ENCODE measurements at regions not wholly inside any gene's neighbourhood (a gene's known extent, or its start where the extent isn't known, plus 50 kb on each side); places are given as distances from the start of the nearest gene placed in this dataset.
"Not testable (repeated sequence)": the region's sequence is repeated elsewhere in the genome, so short reads cannot be mapped to it uniquely, and the experiment has no call there.

DNA sequence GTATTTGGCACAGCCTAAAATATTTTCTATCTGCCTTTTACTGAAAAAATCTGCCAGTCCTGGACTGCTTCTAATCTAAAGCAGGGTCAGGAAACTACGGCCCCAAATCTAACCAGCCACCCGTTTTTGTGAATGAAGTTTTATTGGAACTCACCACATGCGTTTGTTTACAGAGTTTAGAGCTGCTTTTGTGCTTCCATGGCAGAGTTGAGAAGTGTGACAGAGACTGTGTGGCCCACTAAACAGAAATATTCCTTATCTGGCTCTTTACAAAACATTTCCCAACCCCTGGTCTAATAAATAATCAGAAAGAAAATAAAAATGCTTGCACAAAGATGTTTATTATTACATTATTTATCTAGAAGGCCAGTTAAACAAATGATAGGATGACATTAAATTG, 110.2 kb downstream of the COPRS start:
- DNase-seq (ENCODE audit: low read depth) = no peak

DNA sequence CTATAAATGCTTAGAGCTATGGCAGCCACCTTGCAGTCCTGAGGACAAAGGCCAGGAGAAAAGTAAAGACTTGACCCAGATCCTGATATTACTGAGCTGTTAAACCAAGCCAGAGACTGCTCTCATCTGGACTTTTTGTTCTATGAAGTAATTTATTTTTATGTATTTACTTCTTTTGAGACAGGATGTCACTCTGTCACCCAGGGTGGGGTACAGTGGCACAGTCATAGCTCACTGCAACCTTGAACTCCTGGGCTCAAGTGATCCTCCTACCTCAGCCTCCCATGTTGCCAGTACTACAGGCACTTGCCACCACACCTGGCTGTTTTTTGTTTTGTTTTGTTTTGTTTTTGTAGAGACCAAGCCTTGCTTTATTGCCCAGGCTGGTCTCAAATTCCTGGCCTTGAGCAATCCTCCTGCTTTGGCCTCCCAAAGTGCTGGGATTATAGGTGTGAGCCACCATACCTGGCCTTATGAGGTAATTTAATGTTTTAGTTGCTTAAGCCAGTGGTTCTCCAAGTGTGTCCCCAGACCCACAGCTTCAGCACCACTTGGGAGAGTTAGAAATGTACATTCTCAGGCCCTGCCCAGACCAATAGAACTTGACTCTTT, 112.1 kb downstream of the COPRS start:
- DNase-seq (ENCODE audit: low read depth) = no peak

DNA sequence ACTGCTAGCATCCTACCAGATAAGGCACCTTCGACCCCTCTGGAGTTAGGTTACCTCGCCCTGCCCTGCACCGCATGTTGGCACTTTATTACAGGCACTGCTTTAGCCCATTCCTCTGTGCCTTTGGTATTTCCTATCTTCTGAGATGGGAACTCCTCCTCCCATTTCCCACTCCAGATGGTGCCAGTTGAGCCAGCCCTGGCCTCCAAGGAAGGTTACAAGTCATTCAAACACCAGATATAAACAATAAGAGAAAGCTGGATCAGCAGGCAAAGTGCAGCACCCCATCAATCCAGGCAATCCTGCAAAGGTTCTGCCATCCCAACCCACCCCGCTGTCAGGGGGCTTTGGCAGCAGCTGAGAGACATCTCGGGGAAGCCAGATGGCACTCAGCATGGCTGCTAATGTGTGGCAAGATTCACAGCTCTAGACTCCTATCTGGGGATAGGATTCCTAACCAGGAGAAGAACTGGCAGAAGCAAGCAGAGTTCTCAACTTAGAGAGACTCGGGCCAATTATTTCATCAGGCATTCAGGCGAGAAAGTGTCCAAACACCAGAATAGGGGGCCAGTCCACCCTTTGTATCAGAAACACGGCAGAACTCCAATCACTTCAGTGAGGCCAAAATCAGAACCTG, 113.0 kb downstream of the COPRS start:
- DNase-seq (ENCODE audit: low read depth) = no peak

GRCh38 chr17:31744511-31744951, 114.5 kb downstream of the COPRS start:
- DNase-seq (ENCODE audit: low read depth) = no peak

DNA sequence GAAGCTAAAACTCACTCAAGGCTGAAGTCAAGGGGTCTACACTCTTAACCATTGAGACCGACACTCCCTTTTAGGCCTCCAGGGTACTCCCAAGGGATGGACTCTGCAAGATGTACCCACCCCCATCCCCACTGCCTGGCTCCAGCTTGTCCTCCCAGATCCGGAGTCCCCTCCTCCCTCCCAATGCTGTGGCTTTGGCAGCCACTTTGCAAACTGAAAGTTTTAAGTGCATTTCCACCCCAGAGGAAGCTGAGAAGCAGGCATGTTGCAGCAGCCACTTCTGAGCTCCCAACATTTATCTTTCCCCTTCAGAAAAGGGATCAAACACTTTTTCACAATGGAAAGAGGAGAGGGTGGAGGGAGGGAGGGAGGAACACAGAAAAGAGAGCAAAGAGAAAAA, 115.2 kb downstream of the COPRS start:
- no peak for DNase-seq (ENCODE audit: low read depth)

GRCh38 chr17:31741371-31741770, 117.7 kb downstream of the COPRS start:
- DNase-seq (ENCODE audit: low read depth) = no peak

DNA sequence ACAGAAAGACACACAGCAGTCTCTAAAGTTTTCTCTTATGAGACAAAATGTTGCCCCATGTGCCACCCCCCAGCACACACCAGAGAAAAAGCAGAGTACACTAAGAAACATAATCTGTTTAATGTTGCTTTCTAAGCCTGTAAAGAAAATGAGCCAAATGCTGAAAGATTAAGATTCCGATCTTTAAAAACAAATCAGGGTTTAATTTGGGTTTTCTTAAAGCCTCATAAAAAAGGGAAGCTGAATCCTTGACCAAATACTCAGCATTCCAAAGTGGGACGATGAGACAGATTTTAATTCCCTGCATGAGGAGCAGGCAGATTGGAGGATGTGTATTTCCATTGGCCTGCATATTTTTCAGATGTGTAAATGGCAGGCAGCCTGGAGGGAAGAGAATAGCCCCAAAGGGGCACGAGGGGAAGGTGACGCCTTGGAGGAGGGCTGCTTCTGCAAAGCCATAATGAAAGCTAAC, 118.4 kb downstream of the COPRS start:
- peak; percentile 98 for DNase-seq (ENCODE audit: low read depth)

- peak; percentile 76 for DNase-seq (ENCODE audit: low read depth)
Observed at GRCh38 chr17:31738996-31739699, 119.9 kb downstream of the COPRS start.

- no peak for DNase-seq (ENCODE audit: low read depth)
Observed at GRCh38 chr17:31738488-31738887, 120.6 kb downstream of the COPRS start.

GRCh38 chr17:31738067-31738466, 121.0 kb downstream of the COPRS start:
- no peak for DNase-seq (ENCODE audit: low read depth)

DNA sequence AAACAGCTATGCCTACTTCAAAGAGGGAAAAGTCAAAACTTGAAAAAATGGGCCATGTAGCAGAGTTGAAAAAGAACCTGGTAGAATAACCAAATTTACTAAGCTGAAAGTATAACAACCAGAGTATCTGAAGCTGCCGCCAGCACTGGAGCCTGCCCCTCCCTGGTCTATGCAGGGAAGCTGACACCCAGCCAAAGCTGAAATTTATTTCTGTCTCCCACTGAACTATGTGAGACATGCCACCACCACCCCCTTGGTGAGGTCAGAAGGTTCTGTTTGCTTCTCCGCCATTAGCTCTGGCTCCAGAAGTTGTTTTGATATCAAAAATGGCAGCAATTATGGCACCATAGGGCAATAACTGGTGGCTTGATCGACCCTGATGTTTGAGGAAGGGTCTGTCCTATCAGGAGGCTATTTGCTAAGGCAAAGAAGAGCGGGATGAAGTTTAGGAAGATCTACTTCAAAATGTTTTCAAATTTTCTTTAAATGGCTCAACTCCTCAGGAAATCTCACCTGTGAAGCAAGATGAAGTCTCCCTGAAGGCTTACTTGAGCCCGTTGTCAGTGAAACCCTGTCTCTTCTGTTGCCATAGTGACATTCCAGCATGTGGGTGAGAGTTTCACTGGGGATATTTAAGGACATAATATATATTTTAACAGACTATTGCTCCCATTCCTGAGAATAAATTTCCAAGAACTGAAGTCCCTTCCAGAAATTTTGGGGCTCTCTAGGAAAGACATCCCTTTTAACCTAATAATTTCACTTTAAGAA, 122.0 kb downstream of the COPRS start:
- no peak for DNase-seq (ENCODE audit: low read depth)

DNA sequence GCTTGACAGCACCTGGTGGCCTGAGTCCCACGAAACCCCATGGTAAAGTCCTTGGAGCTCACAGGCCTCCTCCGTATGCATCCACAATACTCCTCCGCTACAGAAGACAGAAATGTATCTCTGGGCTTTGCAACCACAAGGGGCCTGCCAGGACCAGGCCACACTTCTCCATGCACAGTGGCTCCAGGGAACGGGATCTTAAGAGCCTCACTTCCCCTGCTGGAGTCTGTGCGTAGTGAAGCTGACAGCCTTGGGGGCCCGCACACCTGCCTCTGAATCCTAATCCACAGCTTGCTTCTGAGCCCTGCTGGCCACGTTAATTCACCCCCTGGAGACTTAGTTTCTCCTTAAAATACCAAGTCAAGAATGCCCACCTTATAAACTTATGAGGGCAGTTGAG, 125.7 kb downstream of the COPRS start:
- DNase-seq (ENCODE audit: low read depth) = no peak

- not testable (repeated sequence) for DNase-seq (ENCODE audit: low read depth)
Observed at GRCh38 chr17:31731585-31732154, 127.4 kb downstream of the COPRS start.

GRCh38 chr17:31731118-31731517, 127.9 kb downstream of the COPRS start:
- no peak for DNase-seq (ENCODE audit: low read depth)

- no peak for DNase-seq (ENCODE audit: low read depth)
Observed at GRCh38 chr17:31726980-31727427, 132.0 kb downstream of the COPRS start.

GRCh38 chr17:31724619-31725018, 134.4 kb downstream of the COPRS start:
- DNase-seq (ENCODE audit: low read depth) = no peak

DNA sequence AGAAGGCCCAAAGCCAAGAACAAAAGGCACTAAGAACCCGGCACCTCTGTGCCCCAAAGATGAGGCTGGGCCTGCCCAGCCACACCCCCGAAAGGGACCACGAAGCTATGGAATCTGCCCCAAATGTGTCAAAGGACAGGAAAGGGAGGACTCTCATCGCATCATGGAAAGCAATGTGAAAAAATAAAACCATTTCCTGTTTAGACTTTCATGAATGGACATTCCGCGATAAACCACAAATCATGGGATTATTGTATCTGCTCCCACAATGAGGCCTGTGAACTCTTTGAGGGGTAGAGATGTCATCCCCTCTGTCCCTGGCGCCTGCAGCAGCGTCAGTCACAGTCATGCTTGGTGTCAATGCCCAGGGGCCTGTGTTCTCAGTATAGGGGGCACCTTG, 135.0 kb downstream of the COPRS start:
- no peak for DNase-seq (ENCODE audit: low read depth)

- no peak for DNase-seq (ENCODE audit: low read depth)
Observed at GRCh38 chr17:31722251-31723056, 136.6 kb downstream of the COPRS start.

- no peak for DNase-seq (ENCODE audit: low read depth)
Observed at GRCh38 chr17:31721291-31722025, 137.6 kb downstream of the COPRS start.

DNA sequence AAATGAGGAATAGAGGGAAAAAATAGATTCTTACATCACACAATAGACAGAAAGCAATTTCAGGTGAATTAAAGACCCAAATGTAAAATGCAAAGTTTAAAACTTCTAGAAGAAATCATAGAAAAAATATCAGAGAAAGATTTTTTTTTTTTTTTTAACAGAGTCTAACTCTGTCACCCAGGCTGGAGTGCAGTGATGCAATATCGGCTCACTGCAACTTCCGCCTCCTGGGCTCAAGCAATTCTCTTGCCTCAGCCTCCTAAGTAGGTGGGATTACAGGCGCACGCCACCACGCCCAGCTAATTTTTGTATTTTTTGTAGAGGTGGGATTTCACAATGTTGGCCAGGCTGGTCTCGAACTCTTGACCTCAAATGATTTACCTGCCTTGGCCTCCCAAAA, 141.8 kb downstream of the COPRS start:
- DNase-seq (ENCODE audit: low read depth) = not testable (repeated sequence)
